K562 (cell line): ENCODE measurements at regions not wholly inside any gene's neighbourhood (a gene's known extent, or its start where the extent isn't known, plus 50 kb on each side); places are given as distances from the start of the nearest gene placed in this dataset.

Experiments used
- EZH2 ChIP-seq: IDR thresholded peaks from 2 replicates; pipeline ENCODE4 v1.6.1; 2012; ENCODE audit warnings: low read depth, mild to moderate bottlenecking, inconsistent platforms, low read length, borderline replicate concordance
- SIN3A ChIP-seq, 2 experiments: fragments of 150-350 bp in 1 of 2; IDR thresholded peaks; 2 replicates each; pipeline ENCODE4 v1.6.1; 2011 to 2016; ENCODE audit warnings: borderline replicate concordance in 2 of 2, low read depth in 2 of 2, low read length in 2 of 2, mild to moderate bottlenecking in 2 of 2, moderate library complexity in 2 of 2; ENCODE audit not compliant: control insufficient read depth in 1 of 2
- SP2 ChIP-seq: IDR thresholded peaks from 2 replicates; pipeline ENCODE4 v1.6.1; 2011; ENCODE audit warnings: mild to moderate bottlenecking, low read depth, low read length, moderate library complexity; ENCODE audit not compliant: poor library complexity, severe bottlenecking; ENCODE audit errors: extremely low read depth
- SREBF1 ChIP-seq: fragments of 150-350 bp; IDR thresholded peaks from 2 replicates; pipeline ENCODE4 v1.6.1; 2014; ENCODE audit warnings: antibody characterized with exemption, low read depth, low read length, borderline replicate concordance
- STAT5A ChIP-seq: IDR thresholded peaks from 2 replicates; pipeline ENCODE4 v1.6.1; 2012; ENCODE audit warnings: low read length, inconsistent platforms, borderline replicate concordance
- TAF1 ChIP-seq: IDR thresholded peaks from 2 replicates; pipeline ENCODE4 v1.6.1; 2011; ENCODE audit warnings: mild to moderate bottlenecking, low read length, moderate library complexity; ENCODE audit not compliant: insufficient read depth, control insufficient read depth, severe bottlenecking; ENCODE audit errors: extremely low read depth
- TCFL5 ChIP-seq: fragments of 250-450 bp; sonication (Bioruptor Pico); conservative IDR thresholded peaks from 2 replicates; pipeline ENCODE4 v1.6.1; 2021; ENCODE audit warnings: mild to moderate bottlenecking, moderate library complexity, matching md5 sums
- ZHX1 ChIP-seq: fragments of 150-350 bp; conservative IDR thresholded peaks from 2 replicates; pipeline ENCODE4 v1.6.1; 2014; ENCODE audit warnings: low read length
- TF ChIP-seq, protein P1 (sequence below), 3 experiments: IDR thresholded peaks in 2 of 3; conservative IDR thresholded peaks in 1 of 3; 2 replicates each; pipeline ENCODE4 v1.5.1; 2011 to 2012; ENCODE audit warnings: low read length in 3 of 3, mild to moderate bottlenecking in 3 of 3, control low read depth in 2 of 3, improper control_type of control experiment in 1 of 3, inconsistent platforms in 1 of 3, low read depth in 1 of 3, mixed read lengths in 1 of 3, moderate library complexity in 1 of 3; ENCODE audit not compliant: insufficient read depth in 2 of 3

GRCh38 chr4:65777270-65777669 lies 107.0 kb upstream of the EPHA5 start:
- no peak for TF ChIP-seq SREBF1
- TF ChIP-seq, protein P1, sequence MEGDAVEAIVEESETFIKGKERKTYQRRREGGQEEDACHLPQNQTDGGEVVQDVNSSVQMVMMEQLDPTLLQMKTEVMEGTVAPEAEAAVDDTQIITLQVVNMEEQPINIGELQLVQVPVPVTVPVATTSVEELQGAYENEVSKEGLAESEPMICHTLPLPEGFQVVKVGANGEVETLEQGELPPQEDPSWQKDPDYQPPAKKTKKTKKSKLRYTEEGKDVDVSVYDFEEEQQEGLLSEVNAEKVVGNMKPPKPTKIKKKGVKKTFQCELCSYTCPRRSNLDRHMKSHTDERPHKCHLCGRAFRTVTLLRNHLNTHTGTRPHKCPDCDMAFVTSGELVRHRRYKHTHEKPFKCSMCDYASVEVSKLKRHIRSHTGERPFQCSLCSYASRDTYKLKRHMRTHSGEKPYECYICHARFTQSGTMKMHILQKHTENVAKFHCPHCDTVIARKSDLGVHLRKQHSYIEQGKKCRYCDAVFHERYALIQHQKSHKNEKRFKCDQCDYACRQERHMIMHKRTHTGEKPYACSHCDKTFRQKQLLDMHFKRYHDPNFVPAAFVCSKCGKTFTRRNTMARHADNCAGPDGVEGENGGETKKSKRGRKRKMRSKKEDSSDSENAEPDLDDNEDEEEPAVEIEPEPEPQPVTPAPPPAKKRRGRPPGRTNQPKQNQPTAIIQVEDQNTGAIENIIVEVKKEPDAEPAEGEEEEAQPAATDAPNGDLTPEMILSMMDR (IDR thresholded peaks at IDR 0.05 in 2 of 3, conservative IDR thresholded peaks at IDR 0.05 in 1 of 3; ENCODE audit: insufficient read depth in 2 of 3, low read depth in 1 of 3, low read length in 3 of 3): no peak
- no peak for TF ChIP-seq TAF1
- TF ChIP-seq STAT5A: no peak
- no peak for TF ChIP-seq ZHX1
- no peak for TF ChIP-seq TCFL5 (CRISPR knock-in tag)
- TF ChIP-seq EZH2: no peak
- no peak for TF ChIP-seq SP2
- TF ChIP-seq SIN3A (IDR thresholded peaks at IDR 0.05; ENCODE audit: borderline replicate concordance in 2 of 2, control insufficient read depth in 1 of 2, low read depth in 2 of 2, low read length in 2 of 2): no peak
